Endothelial cell (in vitro differentiated cells): ENCODE measurements at regions not wholly inside any gene's neighbourhood (a gene's known extent, or its start where the extent isn't known, plus 50 kb on each side); places are given as distances from the start of the nearest gene placed in this dataset.

Experiments
- DNase-seq: peaks from one replicate; pipeline ENCODE4 v3.0.0; 2021; ENCODE audit warnings: low spot score
- H3K27ac Mint-ChIP-seq: one replicate; pipeline ENCODE4 v1.8.0; 2021; ENCODE audit warnings: mixed read lengths, inconsistent platforms; ENCODE audit not compliant: unreplicated experiment
- H3K27me3 Mint-ChIP-seq: one replicate; pipeline ENCODE4 v1.8.0; 2021; ENCODE audit warnings: mild to moderate bottlenecking, moderate library complexity, mixed read lengths, inconsistent platforms; ENCODE audit not compliant: unreplicated experiment
- H3K36me3 Mint-ChIP-seq: one replicate; pipeline ENCODE4 v1.8.0; 2021; ENCODE audit warnings: mild to moderate bottlenecking, low read depth, mixed read lengths, inconsistent platforms; ENCODE audit not compliant: unreplicated experiment
- H3K4me1 Mint-ChIP-seq: one replicate; pipeline ENCODE4 v1.8.0; 2021; ENCODE audit warnings: mild to moderate bottlenecking, mixed read lengths, inconsistent platforms; ENCODE audit not compliant: unreplicated experiment
- H3K4me3 Mint-ChIP-seq: one replicate; pipeline ENCODE4 v1.8.0; 2021; ENCODE audit warnings: mild to moderate bottlenecking, mixed read lengths, inconsistent platforms; ENCODE audit not compliant: unreplicated experiment
- H3K9me3 Mint-ChIP-seq: one replicate; pipeline ENCODE4 v1.8.0; 2021; ENCODE audit warnings: mixed read lengths, inconsistent platforms; ENCODE audit not compliant: unreplicated experiment
- TF ChIP-seq, protein P1 (sequence below): fragments of 200-600 bp; sonication (generic); IDR thresholded peaks from one replicate; pipeline ENCODE4 v1.5.0; 2021; ENCODE audit warnings: antibody characterized with exemption; ENCODE audit not compliant: unreplicated experiment

DNA sequence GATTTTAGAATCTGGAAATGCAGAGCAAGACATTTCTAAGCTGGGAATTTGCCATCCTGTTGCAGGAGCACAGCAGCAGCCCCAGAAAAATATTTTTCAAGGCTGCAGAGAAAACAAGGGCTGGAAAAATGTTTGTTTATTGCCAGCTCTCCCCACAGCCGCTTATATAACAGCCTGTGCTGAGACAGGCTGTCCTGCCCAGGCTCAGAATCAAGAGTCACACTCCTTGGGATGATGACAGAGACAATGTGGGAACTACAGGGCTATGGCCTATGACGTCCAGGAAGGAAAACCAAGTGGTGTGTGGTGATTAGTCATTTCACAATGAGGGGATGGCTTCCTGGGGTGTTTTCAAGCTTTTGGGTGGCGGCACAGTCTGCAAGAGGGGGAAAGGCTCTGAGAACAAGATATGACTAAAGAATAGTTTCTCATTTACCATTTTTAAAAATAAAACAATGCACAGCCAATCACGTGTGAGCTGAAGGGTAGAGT is 136.3 kb upstream of the SERP2 start:
- DNase-seq = peak; percentile 13
- H3K4me3 Mint-ChIP-seq = no peak overlapping the region
- H3K4me1 Mint-ChIP-seq = peaks cover 19% of the 10 kb centered on the region
- peak overlapping the region; percentile 95 for H3K27ac Mint-ChIP-seq
- TF ChIP-seq, protein P1, sequence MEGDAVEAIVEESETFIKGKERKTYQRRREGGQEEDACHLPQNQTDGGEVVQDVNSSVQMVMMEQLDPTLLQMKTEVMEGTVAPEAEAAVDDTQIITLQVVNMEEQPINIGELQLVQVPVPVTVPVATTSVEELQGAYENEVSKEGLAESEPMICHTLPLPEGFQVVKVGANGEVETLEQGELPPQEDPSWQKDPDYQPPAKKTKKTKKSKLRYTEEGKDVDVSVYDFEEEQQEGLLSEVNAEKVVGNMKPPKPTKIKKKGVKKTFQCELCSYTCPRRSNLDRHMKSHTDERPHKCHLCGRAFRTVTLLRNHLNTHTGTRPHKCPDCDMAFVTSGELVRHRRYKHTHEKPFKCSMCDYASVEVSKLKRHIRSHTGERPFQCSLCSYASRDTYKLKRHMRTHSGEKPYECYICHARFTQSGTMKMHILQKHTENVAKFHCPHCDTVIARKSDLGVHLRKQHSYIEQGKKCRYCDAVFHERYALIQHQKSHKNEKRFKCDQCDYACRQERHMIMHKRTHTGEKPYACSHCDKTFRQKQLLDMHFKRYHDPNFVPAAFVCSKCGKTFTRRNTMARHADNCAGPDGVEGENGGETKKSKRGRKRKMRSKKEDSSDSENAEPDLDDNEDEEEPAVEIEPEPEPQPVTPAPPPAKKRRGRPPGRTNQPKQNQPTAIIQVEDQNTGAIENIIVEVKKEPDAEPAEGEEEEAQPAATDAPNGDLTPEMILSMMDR = no peak
- H3K9me3 Mint-ChIP-seq = no peaks in the 10 kb centered on the region
- H3K27me3 Mint-ChIP-seq = peaks cover 4% of the 10 kb centered on the region
- no peaks in the 10 kb centered on the region for H3K36me3 Mint-ChIP-seq

DNA sequence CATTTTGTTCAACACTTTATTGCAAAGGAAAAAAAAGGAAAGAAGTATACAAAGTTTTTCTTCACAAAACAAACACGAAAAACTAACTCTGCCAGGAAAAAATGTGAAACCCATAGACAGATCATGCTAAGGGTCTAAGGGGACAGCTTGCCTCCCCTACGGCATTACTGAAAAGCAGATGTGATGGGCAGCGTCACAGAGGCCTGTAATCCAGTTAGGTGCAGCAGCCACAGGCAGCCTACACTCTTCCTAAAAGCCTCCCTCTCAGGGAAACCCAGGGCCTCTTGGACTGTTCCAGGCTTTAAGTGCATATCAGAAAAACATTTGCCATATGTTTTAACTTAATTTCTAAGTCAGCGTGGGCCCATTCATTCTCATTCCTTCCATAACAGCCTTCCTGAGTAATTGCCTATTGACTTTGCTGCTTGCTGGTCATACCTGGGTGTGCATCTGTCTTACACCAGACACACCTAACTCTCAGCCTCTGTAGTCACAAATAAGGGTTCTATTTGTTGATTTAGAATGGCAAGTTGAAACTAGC is 135.7 kb upstream of the SERP2 start:
- no peak for DNase-seq
- H3K27me3 Mint-ChIP-seq = peaks cover 4% of the 10 kb centered on the region
- TF ChIP-seq, protein P1 = no peak

DNA sequence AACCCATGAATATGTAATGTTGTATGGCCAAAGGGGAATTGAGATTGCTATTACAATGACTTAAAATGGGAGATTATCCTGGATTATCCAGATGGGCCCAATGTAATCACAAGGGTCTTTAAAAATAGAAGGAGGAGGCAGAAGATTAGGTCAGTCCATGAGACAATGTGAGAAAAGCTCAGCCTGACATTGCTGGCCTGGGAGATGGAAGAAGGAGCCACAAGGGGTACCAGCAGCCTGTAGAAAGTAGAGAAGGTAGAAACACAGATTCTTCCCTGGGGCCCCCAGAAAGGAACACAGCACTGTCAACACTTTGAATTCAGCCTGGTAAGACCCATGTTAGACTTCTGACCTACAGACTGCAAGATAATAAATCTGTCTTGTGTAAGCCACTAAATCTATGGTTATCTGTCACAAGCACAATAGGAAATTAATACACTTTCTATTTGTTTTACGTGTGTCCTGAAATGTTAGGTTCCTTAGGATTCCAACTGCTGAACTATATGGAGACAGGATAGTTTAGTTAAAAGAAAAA is 132.9 kb upstream of the SERP2 start:
- TF ChIP-seq, protein P1 = no peak
- Mint-ChIP-seq H3K36me3 (no peaks in the 10 kb centered on the region), H3K4me3 (no peak overlapping the region), H3K4me1 (peaks cover 19% of the 10 kb centered on the region), H3K27me3 (peaks cover 4% of the 10 kb centered on the region), H3K9me3 (no peaks in the 10 kb centered on the region), H3K27ac (no peak overlapping the region)
- DNase-seq = no peak

More for the DNA sequence above, 135.7 kb upstream of the SERP2 start:
- H3K27ac Mint-ChIP-seq = peak overlapping the region; percentile 95
- peaks cover 19% of the 10 kb centered on the region for H3K4me1 Mint-ChIP-seq
- H3K9me3 Mint-ChIP-seq = no peaks in the 10 kb centered on the region
- H3K4me3 Mint-ChIP-seq = no peak overlapping the region
- no peaks in the 10 kb centered on the region for H3K36me3 Mint-ChIP-seq

DNA sequence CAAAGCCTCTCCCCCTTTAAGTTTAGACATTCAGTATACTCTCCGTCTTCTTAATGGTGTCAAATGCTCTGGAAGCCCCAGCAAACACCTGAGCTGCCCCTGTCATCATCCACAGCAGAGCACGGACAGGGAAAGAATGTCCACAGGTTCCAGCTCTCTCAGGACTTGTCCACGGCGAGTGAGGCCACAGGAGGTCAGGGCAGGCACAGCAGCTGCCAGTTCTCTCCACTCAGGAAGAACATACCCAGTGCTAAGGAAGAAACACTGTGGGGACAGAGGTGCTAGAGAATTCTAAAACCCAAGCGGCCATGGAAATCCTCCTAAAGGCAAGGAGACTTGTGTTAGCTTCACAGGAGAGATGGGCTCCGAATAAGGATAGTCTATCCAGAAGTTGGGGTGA is 132.0 kb upstream of the SERP2 start:
- Mint-ChIP-seq H3K27me3 (peaks cover 4% of the 10 kb centered on the region), H3K27ac (no peak overlapping the region), H3K4me1 (peaks cover 18% of the 10 kb centered on the region), H3K4me3 (no peak overlapping the region), H3K36me3 (no peaks in the 10 kb centered on the region), H3K9me3 (no peaks in the 10 kb centered on the region)
- TF ChIP-seq, protein P1 = no peak
- no peak for DNase-seq

DNA sequence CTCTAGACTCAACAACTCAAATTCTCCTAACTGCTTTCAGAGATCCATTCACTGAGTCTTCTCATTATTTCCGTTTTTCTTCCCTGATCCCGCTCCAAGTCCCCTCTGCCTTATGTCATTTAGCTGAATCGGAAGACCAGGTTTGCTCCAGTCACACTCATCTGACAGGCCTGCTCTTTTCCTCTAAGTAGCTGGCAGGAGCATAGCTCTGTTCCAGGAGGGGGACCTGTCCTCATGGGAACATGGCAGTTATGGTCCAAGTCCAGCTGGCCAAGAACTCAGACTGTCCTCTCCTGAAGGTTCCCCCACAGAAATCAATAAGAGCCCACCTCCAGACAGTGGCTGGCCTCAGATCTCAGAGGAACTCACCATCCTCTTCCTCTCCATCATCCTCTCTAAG is 130.9 kb upstream of the SERP2 start:
- H3K9me3 Mint-ChIP-seq = no peaks in the 10 kb centered on the region
- H3K36me3 Mint-ChIP-seq = no peaks in the 10 kb centered on the region
- TF ChIP-seq, protein P1 = no peak
- no peak overlapping the region for H3K27ac Mint-ChIP-seq
- no peak overlapping the region for H3K4me3 Mint-ChIP-seq
- DNase-seq = no peak
- peaks cover 4% of the 10 kb centered on the region for H3K27me3 Mint-ChIP-seq
- peaks cover 7% of the 10 kb centered on the region for H3K4me1 Mint-ChIP-seq
